GF-D8 (cell line): ENCODE measurements at regions not wholly inside any gene's neighbourhood (a gene's known extent, or its start where the extent isn't known, plus 50 kb on each side); places are given as distances from the start of the nearest gene placed in this dataset.
"Not testable (repeated sequence)": the region's sequence is repeated elsewhere in the genome, so short reads cannot be mapped to it uniquely, and the experiment has no call there.

ENCODE experiments used
- DNase-seq: peaks from one replicate; lab custom pipeline; 2025; lab: John Stamatoyannopoulos, UW

DNA sequence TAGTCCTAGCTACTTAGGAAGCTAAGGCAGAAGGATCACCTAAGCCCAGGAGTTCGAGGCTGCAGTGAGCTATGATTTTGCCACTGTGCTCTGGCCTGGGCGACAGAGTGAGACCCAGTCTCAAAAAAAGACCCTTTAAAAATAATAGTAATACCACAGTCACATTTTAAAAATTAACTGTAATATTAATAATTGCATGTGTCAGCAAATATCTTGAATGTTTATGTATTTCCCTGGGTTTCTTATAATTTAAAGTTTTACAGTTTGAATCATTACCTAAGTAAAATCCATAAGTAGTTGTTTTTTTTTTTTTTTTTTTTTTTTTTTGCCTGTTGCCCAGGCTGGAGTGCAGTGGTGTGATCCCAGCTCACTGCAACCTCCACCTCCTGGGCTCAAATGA, 69.2 kb downstream of the LYZL2 start:
- DNase-seq, result no peak

DNA sequence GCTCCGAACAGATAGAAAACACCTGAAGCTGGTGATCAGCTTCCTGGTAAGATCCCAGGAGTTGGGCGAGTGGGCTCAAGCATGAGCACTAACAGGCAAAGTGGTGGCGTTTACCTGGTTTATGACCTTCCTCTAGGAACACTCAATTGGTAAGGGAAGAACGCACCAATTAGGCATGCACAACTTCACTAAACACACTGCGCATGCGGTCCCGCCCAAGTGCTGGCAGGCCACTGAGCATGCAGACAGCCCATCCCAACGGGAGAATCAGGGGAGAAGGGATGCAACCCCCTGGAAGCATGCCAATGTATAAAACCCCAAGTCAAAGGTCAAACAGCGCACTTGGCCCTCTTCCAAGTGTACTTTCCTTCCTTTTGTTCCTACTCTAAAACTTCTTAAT, 70.4 kb downstream of the LYZL2 start:
- no peak for DNase-seq

DNA sequence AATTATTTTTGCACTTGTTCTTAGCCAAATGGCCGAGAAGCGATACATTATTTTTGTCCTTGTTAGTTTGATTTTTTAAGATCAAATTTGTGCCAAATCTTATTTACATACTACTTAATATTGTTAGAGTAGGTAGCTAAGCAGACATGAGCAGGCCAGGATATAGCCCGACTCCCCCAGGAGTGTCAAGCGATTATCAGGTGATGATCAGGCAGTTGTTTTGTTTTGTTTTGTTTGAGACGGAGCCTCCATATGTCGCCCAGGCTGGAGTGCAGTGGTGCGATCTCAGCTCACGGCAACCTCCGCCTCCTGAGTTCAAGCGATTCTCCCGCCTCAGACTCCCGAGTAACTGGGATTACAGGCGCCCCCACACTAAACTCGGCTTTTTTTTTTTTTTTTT, 71.1 kb downstream of the LYZL2 start:
- no peak for DNase-seq

DNA sequence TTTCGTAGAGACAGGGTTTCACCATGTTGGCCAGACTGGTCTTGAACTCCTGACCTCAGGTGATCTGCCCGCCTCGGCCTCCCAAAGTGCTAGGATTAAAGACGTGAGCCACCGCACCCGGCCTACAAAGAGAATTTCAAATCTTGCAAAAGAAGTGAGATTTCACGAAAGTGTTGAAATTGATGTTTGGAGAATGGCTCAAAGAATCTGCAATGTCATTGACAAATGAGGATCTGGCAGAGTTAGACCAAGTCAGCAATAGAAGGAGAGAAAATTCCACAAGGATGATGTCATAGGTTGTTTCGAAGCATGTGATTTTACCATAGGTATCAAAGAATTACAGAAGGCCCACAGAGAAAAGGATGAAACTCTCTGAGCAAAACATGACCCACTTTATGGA, 71.7 kb downstream of the LYZL2 start:
- no peak for DNase-seq

DNA sequence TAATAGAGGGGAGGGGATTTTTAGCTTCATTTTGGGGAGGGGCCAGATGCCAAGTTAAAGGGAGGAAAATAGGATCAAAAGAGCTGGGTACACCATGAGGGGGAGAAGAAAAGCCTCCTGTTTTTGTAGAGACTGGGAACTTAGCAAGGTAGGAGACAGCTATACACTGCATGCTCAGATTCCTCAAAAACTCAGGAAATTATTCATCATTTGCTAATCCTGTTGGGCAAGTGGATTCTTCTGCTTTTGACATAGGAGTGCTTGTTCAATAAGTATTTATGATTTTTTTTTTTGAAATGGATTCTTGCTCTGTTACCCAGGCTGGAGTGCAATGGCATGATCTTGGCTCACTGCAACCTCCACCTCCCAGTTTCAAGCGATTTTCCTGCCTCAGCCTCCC, 73.4 kb downstream of the LYZL2 start:
- no peak for DNase-seq

DNA sequence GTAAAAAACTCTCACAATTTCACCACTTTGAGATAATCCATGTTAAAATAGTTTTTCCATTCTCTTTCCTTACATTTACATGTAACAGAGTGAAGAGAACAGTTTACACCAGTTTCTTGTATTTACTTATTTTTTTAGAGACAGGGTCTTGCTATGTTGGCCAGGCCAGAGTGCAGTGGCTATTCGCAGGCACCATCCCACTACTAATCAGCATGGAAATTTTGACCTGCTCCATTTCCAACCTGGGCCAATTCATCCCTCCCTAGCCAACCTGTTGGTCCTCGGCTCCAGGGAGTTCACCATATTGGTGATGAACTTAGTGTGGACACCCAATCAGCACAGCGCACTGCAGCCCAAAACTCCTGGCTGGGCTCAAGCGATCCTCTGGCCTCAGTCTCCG, 74.1 kb downstream of the LYZL2 start:
- DNase-seq, result no peak

DNA sequence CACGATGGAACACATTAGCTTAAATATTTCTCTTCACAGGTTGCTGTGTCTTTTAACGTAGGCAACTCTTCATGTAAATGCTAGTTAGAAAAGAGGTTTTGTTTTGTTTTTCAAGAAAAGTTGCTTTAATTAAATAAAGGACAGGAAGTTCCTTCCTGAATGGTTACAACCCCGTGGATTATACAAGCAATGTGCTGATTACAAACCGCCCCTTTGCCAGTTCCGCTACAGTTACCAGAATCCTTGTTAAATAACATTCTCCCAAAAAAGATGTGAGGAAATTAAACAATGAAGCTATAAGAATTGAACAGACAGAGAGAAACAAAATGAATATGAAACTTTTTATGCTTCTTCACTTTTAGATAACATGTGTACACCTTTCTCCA, 75.1 kb downstream of the LYZL2 start:
- DNase-seq, result no peak

DNA sequence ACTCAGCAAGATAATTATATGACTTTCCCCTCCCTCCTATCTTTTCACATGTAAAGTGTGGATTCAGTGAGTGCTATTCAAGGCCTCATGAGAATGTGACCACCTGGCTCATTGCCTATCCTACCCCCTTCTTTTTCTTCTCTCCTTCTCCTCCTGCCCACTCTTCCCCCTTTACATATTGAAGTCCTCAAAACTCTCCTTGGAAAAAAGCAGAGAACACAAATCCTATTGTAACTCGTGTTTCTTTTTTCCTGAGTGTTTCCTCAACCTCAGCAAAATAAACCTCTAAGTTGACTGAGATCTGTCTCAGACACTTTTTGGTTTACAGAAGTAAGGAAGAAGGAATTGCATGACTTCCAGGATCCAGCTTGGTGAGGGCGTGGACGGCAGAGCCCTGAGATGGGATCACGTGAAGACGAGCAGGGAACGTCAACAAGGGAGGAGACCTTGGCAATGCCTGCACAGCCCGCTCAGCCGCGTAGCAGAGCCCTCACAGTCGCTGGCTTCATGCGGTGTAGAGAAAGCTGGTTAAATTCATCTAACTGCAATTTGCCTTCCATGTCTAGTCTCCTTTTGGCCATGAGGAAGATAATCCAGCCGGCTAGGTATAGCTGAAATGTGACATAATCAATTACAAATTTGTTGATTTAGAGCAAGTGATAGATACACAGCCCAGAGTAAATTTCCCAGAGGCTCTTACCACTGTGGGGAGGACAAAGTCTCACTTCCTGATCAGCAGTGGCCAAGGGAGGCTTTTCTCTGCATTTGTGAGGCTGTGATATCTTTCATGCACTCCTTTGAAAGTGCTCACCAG, 75.7 kb downstream of the LYZL2 start:
- DNase-seq, result no peak

DNA sequence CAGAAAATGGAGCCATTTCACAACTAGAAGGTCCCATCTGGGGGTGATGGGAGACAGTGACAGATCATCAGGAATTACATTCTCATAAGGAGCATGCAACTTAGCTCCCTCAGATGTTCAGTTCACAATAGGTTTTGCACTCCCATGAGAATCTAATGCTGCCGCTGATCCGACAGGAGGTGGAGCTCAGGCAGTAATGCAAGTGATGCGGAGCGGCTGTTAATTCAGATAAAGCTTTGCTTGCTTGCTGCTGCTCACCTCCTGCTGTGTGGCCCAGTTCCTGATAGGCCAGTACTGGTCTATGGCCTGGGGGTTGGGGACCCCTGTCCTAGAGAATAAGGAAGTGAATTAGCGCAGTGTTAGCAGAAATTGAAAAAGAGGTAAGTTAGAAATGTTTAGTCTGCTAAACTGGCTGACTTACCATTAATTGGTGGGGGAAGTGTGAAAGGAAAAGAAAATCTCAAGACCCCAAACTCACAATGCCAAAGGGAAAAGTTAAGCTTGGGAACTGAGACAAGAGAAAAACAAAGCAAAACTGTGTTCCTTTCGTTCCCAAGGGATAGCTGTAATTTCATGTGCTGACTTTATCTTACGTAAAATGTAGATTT, 76.4 kb downstream of the LYZL2 start:
- DNase-seq, result no peak

DNA sequence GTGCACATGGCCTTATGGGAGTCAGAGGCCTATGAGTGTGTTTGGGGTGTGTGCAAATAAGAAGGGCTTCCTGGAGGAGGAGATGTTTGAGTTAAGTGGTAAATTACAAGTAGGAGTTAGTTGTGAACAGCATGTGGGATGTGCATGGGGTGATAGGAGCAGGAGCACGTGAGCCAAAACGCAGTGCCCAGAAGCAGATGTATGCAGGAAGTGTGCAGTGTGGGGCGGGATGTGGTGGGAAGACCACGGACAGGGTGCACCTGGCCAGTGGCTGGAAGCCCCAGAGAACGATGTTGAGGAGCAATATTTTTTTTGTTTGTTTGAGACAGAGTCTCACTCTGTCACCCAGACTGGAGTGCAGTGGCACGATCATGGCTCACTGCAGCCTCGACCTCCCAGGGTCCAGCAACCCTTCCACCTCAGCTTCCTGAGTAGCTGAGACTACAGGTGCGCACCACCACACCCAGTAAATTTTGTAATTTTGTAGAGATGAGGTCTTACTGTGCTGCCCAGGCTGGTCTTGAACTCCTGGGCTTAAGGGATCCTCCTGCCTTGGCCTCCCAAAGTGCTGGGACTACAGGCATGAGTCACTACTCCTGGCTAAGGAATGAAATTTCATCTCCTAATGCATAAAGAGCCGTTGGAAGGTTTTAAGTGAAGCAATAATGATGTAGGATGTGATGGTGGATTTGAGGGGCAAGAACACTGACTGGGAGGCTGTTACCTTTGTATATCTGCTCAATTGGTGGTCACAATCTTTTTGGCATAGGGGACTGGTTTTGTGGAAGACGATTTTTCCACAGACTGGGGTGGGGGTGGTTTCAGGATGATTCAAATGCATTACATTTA, 78.4 kb downstream of the LYZL2 start:
- peak; percentile 18 for DNase-seq

DNA sequence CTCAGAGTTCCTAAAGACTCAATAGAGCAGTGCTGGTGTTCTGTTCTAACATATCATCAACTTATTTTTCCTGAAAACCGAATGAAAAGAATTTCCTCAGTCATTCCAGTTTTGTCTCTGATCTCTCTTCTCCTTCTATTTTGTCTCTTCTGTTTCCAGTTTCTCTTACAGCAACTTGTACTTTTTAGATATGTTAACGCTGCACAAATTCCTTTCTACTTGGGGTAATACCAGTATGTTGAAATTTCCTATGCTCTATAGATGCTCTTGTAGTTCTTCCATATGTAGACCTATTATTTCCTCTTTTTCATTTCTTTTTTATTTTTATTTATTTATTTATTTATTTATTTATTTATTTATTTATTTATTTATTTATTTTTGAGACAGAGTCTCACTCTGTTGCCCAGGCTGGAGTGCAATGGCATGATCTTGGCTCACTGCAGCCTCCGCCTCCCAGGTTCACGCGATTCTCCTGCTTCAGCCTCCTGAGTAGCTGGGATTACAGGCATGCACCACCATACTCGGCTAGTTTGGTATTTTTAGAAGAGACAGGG, 80.3 kb downstream of the LYZL2 start:
- not testable (repeated sequence) for DNase-seq

DNA sequence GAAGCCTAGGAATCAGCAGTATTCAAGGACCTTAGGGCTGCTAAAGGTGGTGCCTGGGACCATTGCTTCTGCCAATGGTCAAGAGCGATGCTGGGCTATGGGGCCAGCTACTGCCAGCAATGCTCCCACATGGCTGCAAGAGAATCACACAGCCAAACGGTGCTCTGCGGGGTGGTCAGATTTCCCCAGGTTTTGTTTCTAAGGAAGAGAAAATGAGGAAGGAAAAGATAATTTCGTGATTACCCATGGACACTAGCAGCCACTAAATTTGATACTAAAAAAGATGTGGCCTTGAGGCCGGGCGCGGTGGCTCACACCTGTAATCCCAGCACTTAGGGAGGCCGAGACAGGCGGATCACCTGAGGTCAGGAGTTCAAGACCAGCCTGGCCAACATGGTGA, 83.0 kb downstream of the LYZL2 start:
- DNase-seq, result no peak

DNA sequence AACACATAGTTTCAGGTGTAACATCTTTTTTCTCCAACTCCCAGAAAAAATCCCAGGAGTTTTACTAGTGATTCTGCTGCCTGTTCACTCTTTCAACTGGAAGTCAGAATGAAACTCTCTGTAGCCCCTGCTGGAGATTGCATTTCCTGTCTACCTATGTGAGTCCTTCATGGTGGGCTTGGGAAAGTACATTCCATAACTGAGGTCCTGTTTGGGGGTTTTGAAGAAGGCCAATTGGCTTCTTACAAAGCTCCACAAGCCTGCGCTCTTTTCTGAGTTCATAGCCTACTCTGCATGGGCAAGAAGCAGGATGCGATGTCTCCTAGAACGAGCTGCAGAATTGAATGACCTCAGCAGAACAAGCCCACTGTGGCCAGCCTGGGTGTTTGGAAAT, 86.7 kb downstream of the LYZL2 start:
- no peak for DNase-seq

DNA sequence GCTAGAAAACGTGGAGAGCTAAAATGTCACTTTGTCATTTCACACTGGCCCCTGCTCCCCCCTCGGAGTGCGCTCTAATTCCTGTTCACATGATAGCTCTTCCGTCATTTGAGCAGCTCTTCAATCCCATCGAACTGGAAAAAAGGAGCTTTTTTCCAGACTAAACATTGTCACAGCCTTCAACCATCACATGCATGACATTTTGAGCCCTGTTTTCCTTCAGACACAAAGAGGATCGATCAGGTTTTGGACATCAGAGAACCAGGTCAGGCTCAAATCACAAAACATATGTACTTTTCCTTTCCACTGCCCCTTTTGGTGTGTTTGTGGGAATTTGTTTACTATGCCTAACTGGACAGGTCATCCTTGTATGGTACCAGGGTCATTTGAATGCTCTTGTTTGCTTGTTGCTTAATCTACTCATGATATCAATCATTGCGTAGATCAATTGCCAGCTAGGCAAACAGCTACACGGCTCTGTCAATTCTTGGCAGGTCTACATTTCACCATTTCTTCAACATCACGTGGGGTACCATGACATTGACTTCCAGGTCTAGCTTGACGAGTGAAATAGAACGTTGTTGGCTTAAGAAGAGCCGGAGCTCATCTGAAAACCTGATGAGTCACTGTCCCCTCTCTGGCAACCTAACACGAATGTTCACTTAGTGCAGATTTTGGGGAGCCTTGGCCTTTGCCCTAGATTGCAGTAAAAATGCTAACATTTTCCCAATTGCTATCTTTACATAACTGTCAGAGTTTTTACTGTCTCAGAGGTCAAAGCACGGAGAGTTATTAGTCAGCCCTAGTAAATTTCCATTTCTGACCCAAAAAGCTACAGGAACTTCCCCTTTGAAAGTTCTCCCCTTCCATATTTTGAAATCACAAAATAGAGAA, 87.3 kb downstream of the LYZL2 start:
- DNase-seq, result no peak

DNA sequence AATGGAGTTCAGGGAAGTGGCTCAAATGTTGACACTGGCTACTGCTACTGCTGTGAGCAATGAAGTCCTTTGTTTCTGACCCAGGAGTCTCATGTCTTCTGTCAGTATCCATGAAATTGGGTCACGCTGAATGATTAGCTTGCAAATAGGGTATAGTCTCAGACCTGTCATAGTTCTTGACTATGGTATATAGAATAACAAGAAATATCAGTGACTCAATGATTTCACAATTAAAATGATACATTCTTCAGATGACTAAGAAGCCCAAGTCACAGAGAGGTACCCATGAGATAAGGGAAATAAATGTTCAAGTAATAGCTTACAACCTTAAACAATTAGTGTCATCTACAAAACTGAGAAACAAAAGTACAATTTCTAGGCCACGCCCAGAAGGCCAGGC, 89.3 kb downstream of the LYZL2 start:
- no peak for DNase-seq

DNA sequence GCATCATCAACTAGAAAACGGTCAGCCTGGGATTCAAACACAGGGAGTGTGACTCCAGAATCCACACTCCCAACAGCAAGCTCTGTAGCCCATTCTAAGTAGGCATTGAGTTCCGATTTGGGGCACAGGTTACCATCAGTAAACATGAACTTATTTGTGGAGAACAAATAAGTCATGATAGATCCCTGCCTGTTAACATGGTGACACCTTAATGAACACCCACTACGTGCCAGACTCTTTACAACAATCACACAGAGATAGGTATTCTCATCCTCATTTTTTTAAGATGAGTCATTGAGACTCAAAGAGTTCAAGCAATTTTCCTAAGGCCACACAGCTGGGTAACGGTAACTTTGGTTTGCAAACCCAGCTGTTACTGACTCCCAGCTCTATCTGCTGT, 91.5 kb downstream of the LYZL2 start:
- no peak for DNase-seq

DNA sequence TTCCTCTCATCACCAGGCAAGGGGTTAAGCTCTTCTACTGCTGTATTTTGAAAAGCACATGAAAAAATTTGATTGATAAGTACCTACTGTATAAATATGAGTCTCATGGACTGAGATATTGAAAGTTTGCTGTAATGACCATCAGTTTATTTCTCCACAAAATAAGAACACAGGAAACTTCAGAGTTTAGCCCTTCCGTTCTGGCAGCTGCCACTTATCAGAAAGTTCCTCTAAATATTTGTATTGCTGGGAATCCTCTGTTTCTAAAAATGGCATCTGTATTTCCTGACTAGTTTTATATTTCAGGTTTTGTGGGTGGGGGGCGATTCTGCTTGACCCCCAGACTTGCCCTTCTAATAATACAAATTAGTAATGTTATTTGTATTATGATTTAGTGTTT, 92.0 kb downstream of the LYZL2 start:
- no peak for DNase-seq

DNA sequence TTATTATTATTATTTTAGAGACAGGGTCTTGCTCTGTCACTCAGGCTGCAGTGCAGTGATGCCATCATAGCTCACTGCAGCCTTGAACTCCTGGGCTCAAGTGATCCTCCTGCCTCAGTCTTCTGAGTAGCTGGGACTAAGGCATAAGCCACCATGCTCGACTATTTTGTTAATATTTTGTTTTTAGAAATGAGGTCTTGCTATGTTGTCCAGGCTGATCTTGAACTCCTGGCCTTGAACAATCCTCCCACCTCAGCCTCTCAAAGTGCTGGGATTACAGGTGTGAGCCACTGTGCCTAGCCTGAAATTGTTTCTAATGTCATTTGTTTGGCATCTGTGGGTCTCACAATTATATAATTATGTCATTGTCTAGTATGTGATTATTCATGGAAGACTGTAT, 92.4 kb downstream of the LYZL2 start:
- DNase-seq, result not testable (repeated sequence)

DNA sequence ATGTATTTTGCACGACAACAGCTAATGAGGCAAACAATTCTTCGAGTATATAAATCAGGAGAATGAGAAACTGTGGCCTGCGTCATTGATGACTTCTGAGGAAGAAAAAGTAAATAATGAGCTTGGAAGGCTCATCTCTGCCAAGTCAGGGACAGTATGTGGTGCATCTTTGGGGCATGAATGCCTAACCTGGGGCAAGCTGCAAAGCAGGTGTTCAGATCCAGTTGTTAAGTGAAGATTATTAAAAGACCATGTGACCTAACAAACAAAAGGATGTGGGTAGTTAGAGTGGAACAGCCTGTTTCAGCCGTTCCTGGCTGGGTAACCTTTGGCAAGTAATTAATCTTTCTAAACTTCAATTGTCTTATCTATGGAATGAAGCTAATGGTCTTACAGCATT, 93.0 kb downstream of the LYZL2 start:
- DNase-seq, result no peak

DNA sequence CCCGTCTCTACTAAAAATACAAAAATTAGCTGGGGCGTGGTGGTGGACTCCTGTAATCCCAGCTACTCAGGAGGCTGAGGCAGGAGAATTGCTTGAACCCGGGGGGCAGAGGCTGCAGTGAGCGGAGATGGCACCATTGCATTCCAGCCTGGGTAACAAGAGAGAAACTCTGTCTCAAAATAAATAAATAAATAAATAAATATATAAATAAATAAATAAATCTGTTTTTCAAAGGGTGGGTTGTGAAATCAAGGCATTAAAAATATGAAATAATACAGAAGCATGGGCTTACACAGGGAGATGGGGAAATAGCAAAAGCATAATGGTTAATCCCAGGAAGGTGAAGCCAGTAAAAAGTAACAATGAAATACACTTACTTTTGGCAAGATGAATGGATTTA, 93.9 kb downstream of the LYZL2 start:
- DNase-seq, result no peak

DNA sequence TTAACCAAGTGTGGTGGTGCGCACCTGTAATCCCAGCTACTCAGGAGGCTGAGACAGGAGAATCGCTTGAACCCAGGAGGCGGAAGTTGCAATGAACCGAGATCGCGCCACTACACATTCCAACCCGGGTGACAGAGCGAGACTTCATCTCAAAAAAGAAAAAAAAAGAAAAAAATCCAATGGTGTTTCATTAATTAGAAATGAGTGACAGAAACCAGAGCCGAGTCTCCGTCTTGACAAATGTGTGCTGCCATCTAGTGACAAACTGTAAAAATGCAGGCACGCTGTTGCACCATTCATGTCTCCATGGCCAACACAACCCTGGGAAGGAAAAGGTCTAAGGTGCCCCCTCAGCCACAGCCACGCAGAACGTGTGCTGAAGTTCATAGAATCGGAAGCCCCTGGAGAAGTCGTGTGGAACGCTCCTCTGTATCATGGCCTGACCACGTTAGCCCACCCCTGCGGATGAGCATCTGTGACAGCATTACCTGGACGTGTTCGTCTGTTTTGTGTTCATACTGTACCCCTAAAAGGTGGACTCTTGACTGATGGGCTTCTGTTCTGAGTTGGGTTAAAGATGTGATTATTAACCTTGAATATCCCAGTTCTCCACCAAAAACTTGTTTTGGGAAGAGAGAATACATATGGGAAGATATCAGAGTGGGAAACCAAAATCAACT, 94.9 kb downstream of the LYZL2 start:
- DNase-seq, result peak; percentile 43
